Stomach (tissue), 4 donors: ENCODE measurements at regions not wholly inside any gene's neighbourhood (a gene's known extent, or its start where the extent isn't known, plus 50 kb on each side); places are given as distances from the start of the nearest gene placed in this dataset.

ENCODE experiments used
- EP300 ChIP-seq: sonication (generic); formaldehyde crosslinking; IDR thresholded peaks from one replicate; pipeline ENCODE4 v1.6.1; 2017; ENCODE audit warnings: antibody characterized with exemption
- POLR2A ChIP-seq, 4 donors: fragments of 450-650 bp; IDR thresholded peaks; one replicate each; pipeline ENCODE4 v1.6.1; 2016; ENCODE audit warnings: antibody characterized with exemption in 4 of 4, control low read depth in 2 of 4, mild to moderate bottlenecking in 1 of 4, moderate library complexity in 1 of 4
- POLR2AphosphoS5 ChIP-seq, 3 donors: sonication (generic); formaldehyde crosslinking; IDR thresholded peaks; one replicate each; pipeline ENCODE4 v1.6.1; 2016; ENCODE audit warnings: antibody characterized with exemption in 3 of 3
- TF ChIP-seq, protein P1 (sequence below), 7 experiments: fragments of 450-650 bp in 4 of 7; fragments of 200-600 bp in 3 of 7; sonication (generic) in 3 of 7; IDR thresholded peaks; one replicate each; pipeline ENCODE4 v1.5.1; 2016 to 2019; ENCODE audit warnings: antibody characterized with exemption in 7 of 7, control low read depth in 2 of 7, mild to moderate bottlenecking in 1 of 7

- no peak for TF ChIP-seq POLR2AphosphoS5 (IDR thresholded peaks at IDR 0.05)
- TF ChIP-seq, protein P1, sequence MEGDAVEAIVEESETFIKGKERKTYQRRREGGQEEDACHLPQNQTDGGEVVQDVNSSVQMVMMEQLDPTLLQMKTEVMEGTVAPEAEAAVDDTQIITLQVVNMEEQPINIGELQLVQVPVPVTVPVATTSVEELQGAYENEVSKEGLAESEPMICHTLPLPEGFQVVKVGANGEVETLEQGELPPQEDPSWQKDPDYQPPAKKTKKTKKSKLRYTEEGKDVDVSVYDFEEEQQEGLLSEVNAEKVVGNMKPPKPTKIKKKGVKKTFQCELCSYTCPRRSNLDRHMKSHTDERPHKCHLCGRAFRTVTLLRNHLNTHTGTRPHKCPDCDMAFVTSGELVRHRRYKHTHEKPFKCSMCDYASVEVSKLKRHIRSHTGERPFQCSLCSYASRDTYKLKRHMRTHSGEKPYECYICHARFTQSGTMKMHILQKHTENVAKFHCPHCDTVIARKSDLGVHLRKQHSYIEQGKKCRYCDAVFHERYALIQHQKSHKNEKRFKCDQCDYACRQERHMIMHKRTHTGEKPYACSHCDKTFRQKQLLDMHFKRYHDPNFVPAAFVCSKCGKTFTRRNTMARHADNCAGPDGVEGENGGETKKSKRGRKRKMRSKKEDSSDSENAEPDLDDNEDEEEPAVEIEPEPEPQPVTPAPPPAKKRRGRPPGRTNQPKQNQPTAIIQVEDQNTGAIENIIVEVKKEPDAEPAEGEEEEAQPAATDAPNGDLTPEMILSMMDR (IDR thresholded peaks at IDR 0.05) = no peak
- TF ChIP-seq EP300 = no peak
- TF ChIP-seq POLR2A (IDR thresholded peaks at IDR 0.05) = no peak
Measured at GRCh38 chr20:7765221-7765620, 175.0 kb downstream of the HAO1 start.
